ENCODE measurements at regions not wholly inside any gene's neighbourhood (a gene's known extent, or its start where the extent isn't known, plus 50 kb on each side); places are given as distances from the start of the nearest gene placed in this dataset.
"Not testable (repeated sequence)": the region's sequence is repeated elsewhere in the genome, so short reads cannot be mapped to it uniquely, and the experiment has no call there.

GRCh38 chr3:171915275-171915674 lies 72.1 kb downstream of the TMEM212 start:
- no peak for FAIRE-seq
- no peak for DNase-seq
- no peak overlapping the region for H3K27ac ChIP-seq (ENCODE audit: low read depth in 1 of 3, low read length in 2 of 3)
- H3K27me3 ChIP-seq (ENCODE audit: control insufficient read depth in 3 of 3, insufficient read depth in 3 of 3, low read length in 3 of 3), result no peaks in the 10 kb centered on the region
- WGBS, 3 donors, result 29 to 61% (median 38%) methylated on average over 1 of the region's 1 CpG
- H3K36me3 ChIP-seq (ENCODE audit: control insufficient read depth in 3 of 3, insufficient read depth in 2 of 3, low read depth in 1 of 3, low read length in 3 of 3), result no peaks in the 10 kb centered on the region
- no peaks in the 10 kb centered on the region for H3K4me1 ChIP-seq (ENCODE audit: control insufficient read depth in 3 of 3, insufficient read depth in 2 of 3, low read depth in 1 of 3, low read length in 2 of 3)
- H3K4me3 ChIP-seq (ENCODE audit: low read depth in 1 of 3, low read length in 3 of 3), result no peak overlapping the region
- H3K9me3 ChIP-seq (ENCODE audit: control insufficient read depth in 2 of 2, insufficient read depth in 1 of 2, low read depth in 1 of 2, low read length in 1 of 2), result peaks cover 0 to 2% of the 10 kb centered on the region in 2 donors

DNA sequence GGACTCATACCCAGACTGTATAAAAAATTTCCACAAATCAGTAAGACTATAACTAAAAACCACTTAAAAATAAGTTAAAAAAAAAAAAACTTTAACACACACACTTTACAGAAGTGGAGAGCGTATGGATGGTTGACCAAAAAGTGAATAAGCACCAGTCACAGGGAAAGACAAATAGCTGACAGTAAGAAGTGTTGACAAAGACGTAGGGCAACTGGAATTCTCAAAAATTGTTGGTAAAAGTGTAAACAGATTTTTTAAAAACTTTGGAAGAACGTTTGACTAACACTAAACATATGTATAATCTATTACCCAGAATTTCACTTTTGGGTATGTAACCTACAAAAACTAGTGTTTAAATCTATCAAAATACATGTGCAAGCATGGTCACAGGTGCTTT lies 73.7 kb downstream of the TMEM212 start:
- WGBS, 3 donors, result 77 to 85% (median 82%) methylated on average over 3 of the region's 3 CpGs
- no peak for FAIRE-seq

GRCh38 chr3:171922629-171923028 lies 79.5 kb downstream of the TMEM212 start:
- not testable (repeated sequence) for H3K4me1 ChIP-seq (ENCODE audit: control insufficient read depth in 3 of 3, insufficient read depth in 2 of 3, low read depth in 1 of 3, low read length in 2 of 3); DNase-seq; H3K4me3 ChIP-seq (ENCODE audit: low read depth in 1 of 3, low read length in 3 of 3); FAIRE-seq; H3K9me3 ChIP-seq (ENCODE audit: control insufficient read depth in 2 of 2, insufficient read depth in 1 of 2, low read depth in 1 of 2, low read length in 1 of 2); H3K27me3 ChIP-seq (ENCODE audit: control insufficient read depth in 3 of 3, insufficient read depth in 3 of 3, low read length in 3 of 3); H3K36me3 ChIP-seq (ENCODE audit: control insufficient read depth in 3 of 3, insufficient read depth in 2 of 3, low read depth in 1 of 3, low read length in 3 of 3); H3K27ac ChIP-seq (ENCODE audit: low read depth in 1 of 3, low read length in 2 of 3)
- WGBS, 3 donors, result 62 to 68% (median 65%) methylated on average over 1 of the region's 1 CpG

More for the DNA sequence above, 73.7 kb downstream of the TMEM212 start:
- H3K9me3 ChIP-seq (ENCODE audit: control insufficient read depth in 2 of 2, insufficient read depth in 1 of 2, low read depth in 1 of 2, low read length in 1 of 2), result peaks cover 0 to 4% of the 10 kb centered on the region in 2 donors
- H3K27ac ChIP-seq (ENCODE audit: low read depth in 1 of 3, low read length in 2 of 3), result no peak overlapping the region
- DNase-seq, result no peak
- H3K4me1 ChIP-seq (ENCODE audit: control insufficient read depth in 3 of 3, insufficient read depth in 2 of 3, low read depth in 1 of 3, low read length in 2 of 3), result no peaks in the 10 kb centered on the region
- H3K4me3 ChIP-seq (ENCODE audit: low read depth in 1 of 3, low read length in 3 of 3), result no peak overlapping the region
- H3K27me3 ChIP-seq (ENCODE audit: control insufficient read depth in 3 of 3, insufficient read depth in 3 of 3, low read length in 3 of 3), result no peaks in the 10 kb centered on the region
- no peaks in the 10 kb centered on the region for H3K36me3 ChIP-seq (ENCODE audit: control insufficient read depth in 3 of 3, insufficient read depth in 2 of 3, low read depth in 1 of 3, low read length in 3 of 3)

- not testable (repeated sequence) for H3K27me3 ChIP-seq (ENCODE audit: control insufficient read depth in 3 of 3, insufficient read depth in 3 of 3, low read length in 3 of 3); H3K4me3 ChIP-seq (ENCODE audit: low read depth in 1 of 3, low read length in 3 of 3); H3K9me3 ChIP-seq (ENCODE audit: control insufficient read depth in 2 of 2, insufficient read depth in 1 of 2, low read depth in 1 of 2, low read length in 1 of 2); H3K27ac ChIP-seq (ENCODE audit: low read depth in 1 of 3, low read length in 2 of 3); DNase-seq; FAIRE-seq; H3K4me1 ChIP-seq (ENCODE audit: control insufficient read depth in 3 of 3, insufficient read depth in 2 of 3, low read depth in 1 of 3, low read length in 2 of 3); H3K36me3 ChIP-seq (ENCODE audit: control insufficient read depth in 3 of 3, insufficient read depth in 2 of 3, low read depth in 1 of 3, low read length in 3 of 3)
- WGBS, 3 donors, result 51 to 82% (median 62%) methylated on average over 2 of the region's 2 CpGs
Observed at GRCh38 chr3:171923668-171924067, 80.5 kb downstream of the TMEM212 start.

DNA sequence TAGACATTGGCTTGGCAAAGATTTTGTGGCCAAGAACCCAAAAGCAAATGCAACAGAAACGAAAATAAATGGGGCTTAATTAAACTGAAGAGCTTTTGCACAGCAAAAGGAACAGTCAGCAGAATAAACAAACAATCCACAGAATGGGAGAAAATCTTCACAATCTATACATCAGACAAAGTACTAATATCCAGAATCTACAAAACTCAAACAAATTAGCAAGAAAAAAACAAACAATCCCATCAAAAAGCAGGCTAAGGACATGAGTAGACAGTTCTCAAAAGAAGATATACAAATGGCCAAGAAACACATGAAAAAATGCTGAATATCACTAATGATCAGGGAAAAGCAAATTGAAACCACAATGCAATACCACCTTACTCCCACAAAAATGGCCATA lies 81.7 kb downstream of the TMEM212 start:
- not testable (repeated sequence) for H3K9me3 ChIP-seq (ENCODE audit: control insufficient read depth in 2 of 2, insufficient read depth in 1 of 2, low read depth in 1 of 2, low read length in 1 of 2); H3K27me3 ChIP-seq (ENCODE audit: control insufficient read depth in 3 of 3, insufficient read depth in 3 of 3, low read length in 3 of 3); FAIRE-seq; DNase-seq; H3K4me3 ChIP-seq (ENCODE audit: low read depth in 1 of 3, low read length in 3 of 3); H3K4me1 ChIP-seq (ENCODE audit: control insufficient read depth in 3 of 3, insufficient read depth in 2 of 3, low read depth in 1 of 3, low read length in 2 of 3); H3K36me3 ChIP-seq (ENCODE audit: control insufficient read depth in 3 of 3, insufficient read depth in 2 of 3, low read depth in 1 of 3, low read length in 3 of 3); H3K27ac ChIP-seq (ENCODE audit: low read depth in 1 of 3, low read length in 2 of 3)
- 70 to 81% (median 78%) methylated on average over 1 of the region's 1 CpG for WGBS, 3 donors

DNA sequence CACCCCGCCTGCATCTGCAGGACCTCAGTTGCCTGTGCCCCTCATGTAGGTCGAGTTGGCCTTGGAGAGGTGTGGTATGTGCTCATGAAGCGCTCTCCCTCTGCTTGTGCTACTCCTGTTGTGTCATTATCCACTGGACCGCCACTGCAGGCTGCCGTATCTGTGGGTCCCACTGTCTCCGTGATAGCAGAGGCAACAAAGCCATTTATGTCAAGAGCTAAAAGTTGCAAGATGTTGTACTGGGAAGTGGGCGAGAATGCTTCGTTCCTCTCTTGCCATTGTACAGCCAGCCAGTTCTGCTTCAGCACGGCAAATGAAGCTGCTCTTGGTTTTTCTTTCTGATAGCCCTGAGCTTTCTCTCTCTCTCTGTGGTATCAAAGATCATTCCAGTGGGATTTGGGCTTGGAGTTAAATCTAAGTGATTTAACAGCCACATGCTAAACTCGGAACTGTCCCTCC lies 89.0 kb downstream of the TMEM212 start:
- peaks cover 0 to 3% of the 10 kb centered on the region in 2 donors for H3K9me3 ChIP-seq (ENCODE audit: control insufficient read depth in 2 of 2, insufficient read depth in 1 of 2, low read depth in 1 of 2, low read length in 1 of 2)
- FAIRE-seq (no peak), DNase-seq (no peak)
- no peaks in the 10 kb centered on the region for H3K4me1 ChIP-seq (ENCODE audit: control insufficient read depth in 3 of 3, insufficient read depth in 2 of 3, low read depth in 1 of 3, low read length in 2 of 3)
- no peaks in the 10 kb centered on the region for H3K27me3 ChIP-seq (ENCODE audit: control insufficient read depth in 3 of 3, insufficient read depth in 3 of 3, low read length in 3 of 3)
- 75 to 80% (median 77%) methylated on average over 10 of the region's 10 CpGs for WGBS, 3 donors
- no peaks in the 10 kb centered on the region for H3K36me3 ChIP-seq (ENCODE audit: control insufficient read depth in 3 of 3, insufficient read depth in 2 of 3, low read depth in 1 of 3, low read length in 3 of 3)
- H3K27ac ChIP-seq (ENCODE audit: low read depth in 1 of 3, low read length in 2 of 3), result no peak overlapping the region
- H3K4me3 ChIP-seq (ENCODE audit: low read depth in 1 of 3, low read length in 3 of 3), result no peak overlapping the region

- WGBS, 3 donors, result 69 to 80% (median 77%) methylated on average over 1 of the region's 1 CpG
- Histone ChIP-seq H3K36me3 (ENCODE audit: control insufficient read depth in 3 of 3, insufficient read depth in 2 of 3, low read depth in 1 of 3, low read length in 3 of 3) (no peaks in the 10 kb centered on the region), H3K9me3 (ENCODE audit: control insufficient read depth in 2 of 2, insufficient read depth in 1 of 2, low read depth in 1 of 2, low read length in 1 of 2) (peaks cover 0 to 3% of the 10 kb centered on the region in 2 donors), H3K27me3 (ENCODE audit: control insufficient read depth in 3 of 3, insufficient read depth in 3 of 3, low read length in 3 of 3) (no peaks in the 10 kb centered on the region), H3K27ac (ENCODE audit: low read depth in 1 of 3, low read length in 2 of 3) (no peak overlapping the region), H3K4me3 (ENCODE audit: low read depth in 1 of 3, low read length in 3 of 3) (no peak overlapping the region), H3K4me1 (ENCODE audit: control insufficient read depth in 3 of 3, insufficient read depth in 2 of 3, low read depth in 1 of 3, low read length in 2 of 3) (no peaks in the 10 kb centered on the region)
- DNase-seq, result no peak
- no peak for FAIRE-seq
Observed at GRCh38 chr3:171933441-171933840, 90.3 kb downstream of the TMEM212 start.

GRCh38 chr3:171935261-171936123 lies 92.3 kb downstream of the TMEM212 start:
- WGBS, 3 donors, result 70 to 81% (median 73%) methylated on average over 7 of the region's 7 CpGs
- no peak overlapping the region for H3K27ac ChIP-seq (ENCODE audit: low read depth in 1 of 3, low read length in 2 of 3)
- no peaks in the 10 kb centered on the region for H3K36me3 ChIP-seq (ENCODE audit: control insufficient read depth in 3 of 3, insufficient read depth in 2 of 3, low read depth in 1 of 3, low read length in 3 of 3)
- DNase-seq (peak in 1 of 2 donors; percentile 62), FAIRE-seq (no peak)
- peaks cover 0 to 3% of the 10 kb centered on the region in 2 donors for H3K9me3 ChIP-seq (ENCODE audit: control insufficient read depth in 2 of 2, insufficient read depth in 1 of 2, low read depth in 1 of 2, low read length in 1 of 2)
- no peaks in the 10 kb centered on the region for H3K4me1 ChIP-seq (ENCODE audit: control insufficient read depth in 3 of 3, insufficient read depth in 2 of 3, low read depth in 1 of 3, low read length in 2 of 3)
- H3K27me3 ChIP-seq (ENCODE audit: control insufficient read depth in 3 of 3, insufficient read depth in 3 of 3, low read length in 3 of 3), result no peaks in the 10 kb centered on the region
- no peak overlapping the region for H3K4me3 ChIP-seq (ENCODE audit: low read depth in 1 of 3, low read length in 3 of 3)

Measured in small intestine (tissue), 7 donors.